OCI-LY7 (cell line): ENCODE measurements at regions not wholly inside any gene's neighbourhood (a gene's known extent, or its start where the extent isn't known, plus 50 kb on each side); places are given as distances from the start of the nearest gene placed in this dataset.

ENCODE experiments used
- BruUV-seq: library from RNA; stranded (reverse); fragments of 400-500 nt; replicated peaks from 2 replicates; lab custom pipeline; 2021; lab: Mats Ljungman, UMichigan
- CTCF ChIA-PET: fragments of 300-600 bp; sonication (Branson Sonifier 250); formaldehyde crosslinking; loops from one replicate; lab custom pipeline; 2022; ENCODE audit warnings: antibody characterized with exemption; ENCODE audit not compliant: unreplicated experiment; lab: Charles Lee
- POLR2A ChIA-PET: fragments of 300-600 bp; sonication (Branson Sonifier 250); formaldehyde crosslinking; loops from one replicate; lab custom pipeline; 2022; ENCODE audit warnings: antibody characterized with exemption; lab: Charles Lee
- DNase-seq: peaks from one replicate; pipeline ENCODE4 v3.0.0-alpha.2; 2015; ENCODE audit warnings: low spot score
- H2AFZ ChIP-seq: fragments of 200-600 bp; sonication (generic), shearing (Covaris generic); 2 replicates; pipeline ENCODE4 v1.6.1; 2014; ENCODE audit warnings: mild to moderate bottlenecking, antibody characterized with exemption, low read length, moderate library complexity
- H3K27ac ChIP-seq: fragments of 200-600 bp; sonication (generic); 2 replicates; pipeline ENCODE4 v1.5.1; 2014; ENCODE audit warnings: mixed run types, low read depth, mild to moderate bottlenecking, moderate library complexity, low read length, inconsistent platforms; ENCODE audit not compliant: poor library complexity, severe bottlenecking
- H3K36me3 ChIP-seq: fragments of 200-600 bp; sonication (generic); 2 replicates; pipeline ENCODE4 v1.6.1; 2014; ENCODE audit warnings: mild to moderate bottlenecking, antibody characterized with exemption, low read length, moderate library complexity, mixed read lengths; ENCODE audit not compliant: insufficient read depth
- H3K4me1 ChIP-seq: fragments of 200-600 bp; sonication (generic); 2 replicates; pipeline ENCODE4 v1.5.1; 2014; ENCODE audit warnings: mild to moderate bottlenecking, low read length; ENCODE audit not compliant: insufficient read depth, poor library complexity, severe bottlenecking
- H3K4me2 ChIP-seq: fragments of 200-600 bp; sonication (generic); 2 replicates; pipeline ENCODE4 v1.6.1; 2014; ENCODE audit warnings: mild to moderate bottlenecking, low read length
- H3K4me3 ChIP-seq: fragments of 200-600 bp; sonication (generic); 2 replicates; pipeline ENCODE4 v1.5.1; 2014; ENCODE audit warnings: mild to moderate bottlenecking, low read depth, low read length; ENCODE audit not compliant: poor library complexity, severe bottlenecking
- H3K79me2 ChIP-seq: fragments of 200-600 bp; sonication (generic); 2 replicates; pipeline ENCODE4 v1.6.1; 2016; ENCODE audit warnings: low read depth, mild to moderate bottlenecking, low read length, moderate library complexity, mixed read lengths; ENCODE audit not compliant: insufficient read depth
- H3K9me2 ChIP-seq: fragments of 200-600 bp; sonication (generic); 2 replicates; pipeline ENCODE4 v1.6.1; 2016; ENCODE audit warnings: mild to moderate bottlenecking, low read length, mixed read lengths; ENCODE audit not compliant: insufficient read depth
- H3K9me3 ChIP-seq: fragments of 200-600 bp; sonication (generic); 2 replicates; pipeline ENCODE4 v1.6.1; 2014; ENCODE audit warnings: mild to moderate bottlenecking, mixed run types, low read length, mixed read lengths
- H4K20me1 ChIP-seq: fragments of 200-600 bp; sonication (generic); 2 replicates; pipeline ENCODE4 v1.6.1; 2014; ENCODE audit warnings: mild to moderate bottlenecking, antibody characterized with exemption, low read length, moderate library complexity, mixed read lengths; ENCODE audit not compliant: insufficient read depth
- CTCF ChIP-seq: fragments of 200-600 bp; sonication (generic); conservative IDR thresholded peaks from 2 replicates; pipeline ENCODE4 v1.5.1; 2014; ENCODE audit warnings: mild to moderate bottlenecking, antibody characterized with exemption, low read length, moderate library complexity, mixed read lengths
- EZH2phosphoT487 ChIP-seq: fragments of 200-600 bp; sonication (generic); IDR thresholded peaks from 2 replicates; pipeline ENCODE4 v1.6.1; 2018; ENCODE audit warnings: low read depth, borderline replicate concordance, mild to moderate bottlenecking, mixed run types, antibody characterized with exemption, low read length, moderate library complexity, mixed read lengths
- intact Hi-C: fragments of 100-400 bp; cut with micrococcal nuclease; formaldehyde crosslinking; loops from one replicate; pipeline ENCODE4 v1.10.0; 2022; ENCODE audit not compliant: unreplicated experiment

GRCh38 chr2:147311058-147311430 lies 533.8 kb upstream of the ACVR2A start:
- ChIA-PET CTCF (interaction anchor here (0.6 kb wide), 2 partner anchors 218 to 313 kb away, joined by 3 read pairs; no protein-coding TSS in a partner anchor), POLR2A (interaction anchor here (0.6 kb wide), 1 partner anchor 15 kb away, joined by 3 read pairs; no protein-coding TSS in a partner anchor)
- no peaks in the 10 kb centered on the region for H3K9me3 ChIP-seq
- H3K36me3 ChIP-seq: no peaks in the 10 kb centered on the region
- no peaks in the 10 kb centered on the region for H3K4me1 ChIP-seq
- no peak for DNase-seq
- no TSS peak for BruUV-seq
- H3K79me2 ChIP-seq: no peaks in the 10 kb centered on the region
- no peak for TF ChIP-seq CTCF
- TF ChIP-seq EZH2phosphoT487: no peak
- H3K27ac ChIP-seq: no peak overlapping the region
- H3K4me2 ChIP-seq: no peak overlapping the region
- H4K20me1 ChIP-seq: no peaks in the 10 kb centered on the region
- no peak overlapping the region for H2AFZ ChIP-seq
- intact Hi-C loops: no loop called here
- H3K9me2 ChIP-seq: no peaks in the 10 kb centered on the region
- no peak overlapping the region for H3K4me3 ChIP-seq

- Histone ChIP-seq H2AFZ (no peak overlapping the region), H3K79me2 (no peaks in the 10 kb centered on the region), H3K4me3 (no peak overlapping the region), H3K4me2 (no peak overlapping the region), H3K9me2 (no peaks in the 10 kb centered on the region), H3K27ac (no peak overlapping the region), H3K9me3 (no peaks in the 10 kb centered on the region), H4K20me1 (no peaks in the 10 kb centered on the region), H3K36me3 (no peaks in the 10 kb centered on the region), H3K4me1 (no peaks in the 10 kb centered on the region)
- ChIA-PET CTCF (no interaction called here), POLR2A (interaction anchor here (0.6 kb wide), 1 partner anchor 15 kb away, joined by 3 read pairs; no protein-coding TSS in a partner anchor)
- no peak for DNase-seq
- no peak for TF ChIP-seq EZH2phosphoT487
- TF ChIP-seq CTCF: no peak
- intact Hi-C loops: no loop called here
- BruUV-seq: no TSS peak
Measured at GRCh38 chr2:147310335-147311057, 534.3 kb upstream of the ACVR2A start.

- peaks cover 8% of the 10 kb centered on the region for H3K4me1 ChIP-seq
- TF ChIP-seq EZH2phosphoT487 (no peak), CTCF (no peak)
- intact Hi-C loops: no loop called here
Measured at GRCh38 chr2:147297820-147298219, 547.0 kb upstream of the ACVR2A start.

More at GRCh38 chr2:147297820-147298219, 547.0 kb upstream of the ACVR2A start:
- H3K9me3 ChIP-seq: no peaks in the 10 kb centered on the region
- peak; percentile 24 for DNase-seq
- no peaks in the 10 kb centered on the region for H3K79me2 ChIP-seq
- peak overlapping the region; percentile 8; the same call in 1 of the 2 replicates for H2AFZ ChIP-seq
- no TSS peak for BruUV-seq
- no peak overlapping the region for H3K4me3 ChIP-seq
- H4K20me1 ChIP-seq: no peaks in the 10 kb centered on the region
- H3K36me3 ChIP-seq: no peaks in the 10 kb centered on the region
- H3K9me2 ChIP-seq: no peaks in the 10 kb centered on the region
- ChIA-PET CTCF (no interaction called here), POLR2A (interaction anchor here (0.7 kb wide), 1 partner anchor 50 kb away, joined by 3 read pairs; no protein-coding TSS in a partner anchor)
- H3K27ac ChIP-seq: peak overlapping the region; percentile 27
- H3K4me2 ChIP-seq: peak overlapping the region; percentile 14; the same call in 1 of the 2 replicates
